GM12891 (cell line): ENCODE measurements at regions not wholly inside any gene's neighbourhood (a gene's known extent, or its start where the extent isn't known, plus 50 kb on each side); places are given as distances from the start of the nearest gene placed in this dataset.

Experiments used
- DNase-seq: peaks from one replicate; pipeline ENCODE4 v3.0.0; 2011; ENCODE audit warnings: low spot score; ENCODE audit not compliant: insufficient read length
- FAIRE-seq: peaks from 2 replicates; lab custom pipeline; 2011; peaks lifted over from hg19 to GRCh38; lab: Jason Lieb, UNC
- PAX5 ChIP-seq: IDR thresholded peaks from 2 replicates; pipeline ENCODE4 v1.6.1; 2011; ENCODE audit warnings: low read length, moderate library complexity, mild to moderate bottlenecking; ENCODE audit not compliant: insufficient read depth, severe bottlenecking
- POLR2A ChIP-seq: IDR thresholded peaks from 2 replicates; pipeline ENCODE4 v1.6.1; 2011; ENCODE audit warnings: low read depth, low read length, control low read depth
- POLR2AphosphoS5 ChIP-seq: IDR thresholded peaks from 2 replicates; pipeline ENCODE4 v1.6.1; 2011; ENCODE audit warnings: low read depth, low read length, control low read depth
- POU2F2 ChIP-seq: IDR thresholded peaks from 2 replicates; pipeline ENCODE4 v1.6.1; 2011; ENCODE audit warnings: low read depth, mild to moderate bottlenecking, control low read depth, low read length, moderate library complexity
- SPI1 ChIP-seq: IDR thresholded peaks from 2 replicates; pipeline ENCODE4 v1.6.1; 2011; ENCODE audit warnings: low read depth, low read length, control low read depth
- TAF1 ChIP-seq: IDR thresholded peaks from 2 replicates; pipeline ENCODE4 v1.6.1; 2011; ENCODE audit warnings: low read depth, low read length, control low read depth

DNA sequence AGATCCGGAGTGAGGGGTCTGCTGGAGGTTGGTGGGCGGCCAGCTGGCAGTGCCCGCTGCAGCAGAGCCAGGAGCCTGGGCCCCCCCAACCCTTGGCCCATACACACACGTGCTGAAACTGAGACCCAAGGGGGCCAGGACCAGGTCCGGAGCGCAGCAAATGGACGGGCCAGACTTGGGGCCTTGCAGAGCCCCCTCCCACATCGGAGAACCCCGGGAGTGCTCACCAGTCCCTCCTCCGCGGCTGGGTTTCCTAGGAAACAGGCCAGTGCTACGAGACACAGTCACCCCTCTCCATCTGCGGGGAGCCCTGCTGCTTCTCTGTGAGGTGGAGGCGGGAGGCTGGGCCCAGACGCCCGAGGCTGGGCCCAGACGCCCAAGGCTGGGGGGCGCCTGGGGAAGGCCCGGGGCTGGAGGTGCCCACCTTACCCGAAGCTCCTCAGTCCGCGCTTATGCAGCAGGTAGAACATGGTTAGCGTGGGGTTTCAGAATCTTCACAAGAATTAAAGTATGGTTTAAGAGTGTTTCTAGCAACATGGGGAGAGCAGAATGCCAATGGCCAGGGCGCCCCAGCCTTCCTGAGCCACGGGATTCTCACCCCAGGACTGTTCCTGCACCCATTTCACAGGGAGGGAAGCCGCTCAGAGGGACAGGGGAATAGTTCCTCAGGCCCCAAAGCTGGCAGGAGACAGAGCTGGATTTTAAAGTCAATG, 135.0 kb upstream of the PRR20G start:
- TF ChIP-seq PAX5 = no peak
- DNase-seq = no peak
- FAIRE-seq = no peak

DNA sequence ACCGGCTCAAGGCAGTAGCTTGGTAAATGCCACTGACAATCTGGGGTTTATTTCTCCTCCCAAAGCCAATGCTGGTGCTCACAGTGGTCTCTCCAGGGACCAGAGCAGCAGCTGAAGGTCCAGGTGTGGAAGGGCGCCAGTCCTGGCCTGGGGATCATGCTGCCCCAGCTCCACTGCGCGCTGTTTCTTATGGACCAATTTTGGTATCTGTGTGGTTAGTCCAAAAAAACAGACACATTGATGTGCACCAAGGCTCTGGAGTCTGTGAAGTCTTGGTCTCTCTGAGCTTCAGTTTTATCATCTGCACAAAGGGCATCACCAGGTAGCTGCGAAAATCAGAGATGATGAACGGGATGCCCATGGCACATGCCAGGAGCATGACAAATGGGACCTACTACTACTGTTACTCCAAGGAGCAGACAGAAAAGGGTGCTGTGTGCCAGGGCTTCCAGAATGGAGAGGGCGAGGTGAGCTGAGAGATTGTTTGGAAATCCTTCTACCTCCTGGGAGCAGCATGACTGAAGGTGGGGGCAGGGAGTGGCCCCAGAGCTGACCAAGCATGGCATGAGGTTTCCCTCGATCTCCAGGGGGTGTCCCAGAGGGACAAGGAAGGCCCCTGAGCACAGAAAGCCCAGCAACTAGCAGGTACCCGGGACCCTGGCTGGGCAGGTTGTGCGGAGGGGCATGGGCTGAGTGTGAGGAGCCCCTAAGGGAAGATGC, 134.3 kb upstream of the PRR20G start:
- DNase-seq (no peak), FAIRE-seq (no peak)
- TF ChIP-seq SPI1 (no peak), PAX5 (no peak), TAF1 (no peak), POU2F2 (no peak), POLR2AphosphoS5 (no peak), POLR2A (no peak)

DNA sequence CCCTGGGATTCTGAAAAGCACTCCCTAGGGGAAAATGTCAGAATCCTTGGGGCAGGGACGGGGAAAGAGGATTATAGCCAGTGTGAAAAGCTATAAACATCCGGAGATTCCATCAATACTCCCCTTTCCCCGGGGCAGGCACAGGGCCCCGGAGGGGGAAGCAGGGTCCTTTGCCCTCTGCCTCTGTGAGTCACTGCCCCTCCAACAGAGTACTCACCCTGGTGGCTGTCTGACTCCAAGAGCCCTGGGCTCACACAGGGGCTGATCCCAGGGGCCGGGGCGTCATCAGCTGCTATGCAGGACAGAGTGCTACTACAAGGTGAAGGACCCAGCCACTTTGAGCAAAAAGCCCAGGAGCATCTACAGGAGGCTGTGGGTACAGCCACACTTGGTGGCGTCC, 133.0 kb upstream of the PRR20G start:
- FAIRE-seq = no peak
- TF ChIP-seq SPI1 (no peak), PAX5 (no peak), POLR2AphosphoS5 (no peak), POU2F2 (no peak), POLR2A (no peak), TAF1 (no peak)
- DNase-seq = no peak

DNA sequence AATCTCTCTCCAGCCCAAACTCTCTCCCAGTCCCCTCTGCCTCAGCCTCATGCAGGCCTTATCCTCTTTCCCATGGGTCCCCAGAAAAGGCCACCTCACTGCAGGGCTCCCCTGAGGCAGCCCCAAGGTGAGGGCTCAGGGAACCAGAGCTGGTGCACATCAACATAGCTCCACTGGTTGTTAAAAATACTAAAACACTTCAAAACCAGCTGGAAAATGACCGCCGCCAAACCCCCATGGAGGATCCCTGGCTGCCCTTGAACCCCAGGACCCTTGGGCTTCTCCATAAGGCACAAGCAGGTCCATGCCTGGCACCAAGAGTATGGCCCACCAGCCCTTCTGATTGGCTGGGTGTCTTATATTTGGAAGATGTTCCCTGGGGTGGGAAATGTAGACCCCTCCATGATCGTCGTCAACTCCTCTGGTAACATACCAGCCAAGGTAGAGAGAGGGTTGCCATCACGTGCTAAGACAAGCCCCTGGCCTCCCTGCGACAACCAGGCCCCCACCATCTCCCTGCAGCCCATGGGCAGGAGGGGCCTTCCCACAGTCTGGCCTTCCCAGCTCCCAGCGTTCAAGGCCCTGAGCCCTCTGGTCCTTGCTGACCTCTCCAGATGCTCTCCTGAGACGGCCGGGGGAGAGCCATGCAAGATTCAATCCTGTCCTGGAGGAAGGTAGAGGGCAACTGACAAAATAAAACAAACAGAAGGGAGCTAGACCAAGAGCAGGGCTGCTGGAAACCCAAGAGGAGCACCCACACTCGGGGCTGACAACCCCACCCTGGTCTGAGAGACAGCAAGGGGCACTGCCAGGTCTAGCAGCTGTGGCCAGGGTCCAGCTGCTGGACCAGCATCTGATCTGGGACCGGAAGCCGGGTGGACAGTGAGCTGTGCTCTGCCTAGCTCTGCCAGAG, 132.1 kb upstream of the PRR20G start:
- TF ChIP-seq TAF1 (no peak), POLR2A (no peak), POLR2AphosphoS5 (no peak), SPI1 (no peak), PAX5 (no peak), POU2F2 (no peak)
- no peak for DNase-seq
- no peak for FAIRE-seq

DNA sequence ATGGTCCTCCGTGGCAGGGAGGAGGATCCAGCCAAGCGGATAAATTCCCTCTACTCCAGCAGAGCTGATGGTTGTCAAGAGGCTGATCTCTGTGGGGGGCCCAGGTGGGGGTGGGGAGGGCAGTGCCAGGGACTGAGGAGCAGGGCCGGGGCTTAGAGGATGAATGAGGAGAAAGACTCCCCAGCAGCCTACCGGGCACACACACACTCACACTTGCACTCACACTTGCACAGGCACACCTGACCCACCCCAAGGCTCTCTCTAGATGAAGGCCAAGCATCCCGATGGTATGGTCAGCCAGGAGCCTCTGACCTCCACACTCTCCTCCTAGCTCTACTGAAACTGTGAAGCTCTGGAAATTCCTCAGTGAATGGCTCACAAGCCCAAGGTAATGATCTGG, 131.3 kb upstream of the PRR20G start:
- FAIRE-seq (no peak), DNase-seq (no peak)
- TF ChIP-seq POLR2A (no peak), POLR2AphosphoS5 (no peak), POU2F2 (no peak), TAF1 (no peak), SPI1 (no peak), PAX5 (no peak)

DNA sequence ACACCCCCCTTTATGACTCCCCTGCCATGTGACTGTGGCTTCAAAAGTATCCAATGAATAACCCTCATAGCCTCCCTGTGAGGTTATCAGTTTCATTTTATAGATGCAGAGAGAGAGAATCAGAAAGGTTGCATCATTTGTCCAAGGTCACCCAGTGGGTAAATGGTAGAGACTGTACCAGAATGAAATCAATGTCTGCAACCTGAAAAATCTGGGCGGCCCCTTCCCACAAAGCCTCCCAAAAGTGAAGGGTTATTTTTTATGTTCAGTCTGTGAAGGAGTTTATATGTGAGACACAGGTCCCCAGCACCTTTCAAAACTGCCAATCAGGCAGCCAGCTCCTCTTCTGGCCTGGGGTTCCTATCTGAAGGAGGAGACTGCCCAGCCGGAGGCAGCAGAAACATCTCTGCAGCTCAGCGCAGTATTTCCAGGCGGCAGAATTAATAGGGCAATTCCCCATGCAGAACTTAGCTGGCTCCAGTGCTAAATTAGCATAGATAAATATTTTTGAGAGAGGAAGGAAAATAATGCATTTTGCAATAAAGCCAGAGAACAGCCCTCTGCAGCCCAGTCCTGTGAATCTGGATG, 130.8 kb upstream of the PRR20G start:
- DNase-seq (no peak), FAIRE-seq (no peak)
- TF ChIP-seq POLR2A = no peak
- no peak for TF ChIP-seq PAX5
- no peak for TF ChIP-seq POU2F2
- TF ChIP-seq TAF1 = no peak
- TF ChIP-seq SPI1 = no peak
- no peak for TF ChIP-seq POLR2AphosphoS5

DNA sequence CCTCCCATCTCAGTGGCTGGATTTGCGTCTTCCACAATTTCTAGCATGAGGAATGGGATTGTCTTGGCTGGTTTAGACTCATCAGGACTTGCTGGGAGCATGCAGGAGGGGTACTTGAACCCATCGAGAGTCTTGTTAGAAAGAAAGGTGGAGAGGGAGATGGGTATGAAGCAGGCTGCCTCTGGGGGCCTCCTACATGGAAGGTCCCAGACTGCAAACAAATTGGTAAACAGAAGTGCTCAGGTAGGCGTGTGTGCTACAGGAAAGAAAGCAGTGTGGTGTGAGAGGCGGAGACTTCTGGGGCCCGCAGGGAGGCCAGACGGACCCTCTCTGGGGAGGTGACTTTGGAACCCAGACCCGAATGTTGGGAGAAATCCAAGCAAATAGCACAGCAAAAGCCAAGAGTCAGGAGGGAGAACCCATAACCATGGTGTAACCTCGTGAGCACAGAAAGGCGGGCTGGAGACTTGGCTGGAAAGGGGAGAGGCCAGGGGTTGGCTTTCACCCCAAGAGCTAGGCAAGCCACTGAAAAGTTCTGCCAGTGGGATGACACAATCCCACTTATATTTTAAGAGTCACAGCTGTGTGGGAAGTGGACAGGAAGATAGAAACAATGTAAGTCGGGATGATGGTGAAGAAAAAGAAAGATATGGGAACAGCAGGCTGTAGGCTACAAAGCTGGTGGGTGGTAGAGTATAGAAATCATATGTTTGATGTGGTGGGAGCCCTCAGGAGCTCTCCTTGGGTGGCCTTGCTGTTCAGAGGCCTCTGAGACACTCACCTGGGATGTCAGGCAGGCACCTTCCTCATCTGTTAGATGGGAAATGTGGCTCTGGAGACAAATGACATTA, 130.1 kb upstream of the PRR20G start:
- TF ChIP-seq TAF1 = no peak
- TF ChIP-seq PAX5 = no peak
- TF ChIP-seq POLR2AphosphoS5 = no peak
- TF ChIP-seq SPI1 = no peak
- TF ChIP-seq POU2F2 = no peak
- no peak for TF ChIP-seq POLR2A
- FAIRE-seq = no peak
- no peak for DNase-seq

DNA sequence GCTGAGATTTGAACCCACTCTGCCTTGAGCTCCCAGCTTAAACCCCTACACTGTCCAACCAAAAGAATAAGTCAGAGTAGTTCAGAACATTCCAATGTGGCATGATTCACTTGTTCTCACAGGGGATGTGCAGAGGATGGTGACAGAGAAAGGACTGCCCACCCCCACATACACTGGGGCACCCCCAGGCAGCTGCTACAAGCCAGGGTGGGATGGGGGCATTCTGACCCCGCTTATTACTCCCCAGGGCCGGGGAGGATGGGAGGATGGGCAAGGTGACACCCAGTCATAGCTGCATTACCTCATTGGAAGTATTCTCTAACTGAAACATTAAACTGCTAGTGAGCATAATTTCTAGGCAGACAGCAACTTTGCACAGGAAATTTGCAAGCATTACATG, 126.0 kb upstream of the PRR20G start:
- FAIRE-seq = no peak
- no peak for TF ChIP-seq POLR2A
- no peak for TF ChIP-seq SPI1
- no peak for TF ChIP-seq TAF1
- no peak for TF ChIP-seq POU2F2
- no peak for TF ChIP-seq POLR2AphosphoS5
- no peak for TF ChIP-seq PAX5
- no peak for DNase-seq
